ENCODE measurements at regions not wholly inside any gene's neighbourhood (a gene's known extent, or its start where the extent isn't known, plus 50 kb on each side); places are given as distances from the start of the nearest gene placed in this dataset.
"Not testable (repeated sequence)": the region's sequence is repeated elsewhere in the genome, so short reads cannot be mapped to it uniquely, and the experiment has no call there.

DNA sequence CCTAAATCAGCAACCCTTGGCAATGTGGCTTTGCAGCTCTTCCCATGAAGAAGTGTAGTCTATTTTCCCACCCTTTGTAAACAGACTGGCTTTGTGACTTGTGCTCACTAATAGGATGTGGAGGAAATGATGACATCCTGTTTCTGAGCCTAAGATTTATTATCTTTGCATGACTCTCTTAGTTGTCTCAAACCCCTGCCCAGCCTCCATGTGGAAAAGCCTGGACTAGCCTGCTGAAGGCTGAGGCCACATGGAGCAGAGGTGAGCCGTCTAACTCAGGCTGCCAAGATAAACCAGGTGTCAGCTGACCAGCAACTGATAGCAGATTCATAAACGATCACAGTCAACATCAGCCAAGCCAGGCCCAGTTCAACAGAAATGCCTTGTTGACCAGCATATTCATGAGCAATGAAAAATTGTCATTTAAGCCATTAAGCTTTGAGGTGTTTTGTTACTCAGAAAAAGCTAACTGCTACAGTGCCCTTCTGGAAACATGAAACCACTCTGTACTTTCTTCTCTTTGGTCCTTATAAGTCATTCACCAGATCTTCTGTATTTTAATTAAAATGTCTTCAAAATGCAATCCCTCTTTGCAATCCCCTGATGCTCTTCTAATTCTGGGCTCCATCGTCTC, 586.3 kb upstream of the ANKRD30A start:
- TF ChIP-seq, protein P1, sequence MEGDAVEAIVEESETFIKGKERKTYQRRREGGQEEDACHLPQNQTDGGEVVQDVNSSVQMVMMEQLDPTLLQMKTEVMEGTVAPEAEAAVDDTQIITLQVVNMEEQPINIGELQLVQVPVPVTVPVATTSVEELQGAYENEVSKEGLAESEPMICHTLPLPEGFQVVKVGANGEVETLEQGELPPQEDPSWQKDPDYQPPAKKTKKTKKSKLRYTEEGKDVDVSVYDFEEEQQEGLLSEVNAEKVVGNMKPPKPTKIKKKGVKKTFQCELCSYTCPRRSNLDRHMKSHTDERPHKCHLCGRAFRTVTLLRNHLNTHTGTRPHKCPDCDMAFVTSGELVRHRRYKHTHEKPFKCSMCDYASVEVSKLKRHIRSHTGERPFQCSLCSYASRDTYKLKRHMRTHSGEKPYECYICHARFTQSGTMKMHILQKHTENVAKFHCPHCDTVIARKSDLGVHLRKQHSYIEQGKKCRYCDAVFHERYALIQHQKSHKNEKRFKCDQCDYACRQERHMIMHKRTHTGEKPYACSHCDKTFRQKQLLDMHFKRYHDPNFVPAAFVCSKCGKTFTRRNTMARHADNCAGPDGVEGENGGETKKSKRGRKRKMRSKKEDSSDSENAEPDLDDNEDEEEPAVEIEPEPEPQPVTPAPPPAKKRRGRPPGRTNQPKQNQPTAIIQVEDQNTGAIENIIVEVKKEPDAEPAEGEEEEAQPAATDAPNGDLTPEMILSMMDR (IDR thresholded peaks at IDR 0.05; ENCODE audit: control insufficient read depth, insufficient read depth, low read depth, low read length, missing control alignments), result no peak
- DNase-seq (ENCODE audit: low read depth), result peak; percentile 18
- H3K4me3 ChIP-seq (ENCODE audit: control insufficient read depth, low read depth, low read length), result no peak overlapping the region

DNA sequence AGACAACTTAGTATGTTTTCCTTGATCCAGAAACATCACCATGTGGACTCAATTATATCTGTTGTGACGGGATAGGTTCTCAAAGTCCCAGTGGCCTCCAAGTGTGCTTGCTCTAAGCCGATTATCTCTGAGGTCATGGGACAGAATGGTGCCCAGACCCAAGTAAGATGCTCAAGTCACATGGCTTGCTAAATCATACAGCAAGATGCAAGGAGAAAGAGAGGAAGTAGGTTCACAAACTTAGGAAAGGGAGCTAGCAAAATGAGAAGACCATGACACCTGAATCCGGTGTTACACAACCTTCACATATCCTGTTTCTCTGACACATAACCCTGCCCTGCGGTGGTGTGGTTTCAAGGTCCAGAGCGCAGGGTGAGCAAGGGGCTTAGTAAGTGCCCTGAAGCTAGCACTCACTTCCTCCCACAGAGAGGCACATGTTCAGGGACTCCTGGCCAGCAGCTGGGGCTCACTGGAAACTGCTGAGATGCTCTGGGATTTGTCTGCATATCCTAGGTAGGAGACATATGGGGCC, 590.9 kb upstream of the ANKRD30A start:
- TF ChIP-seq, protein P1 (IDR thresholded peaks at IDR 0.05; ENCODE audit: control insufficient read depth, insufficient read depth, low read depth, low read length, missing control alignments), result no peak
- peak; percentile 81 for DNase-seq (ENCODE audit: low read depth)
- no peak overlapping the region for H3K4me3 ChIP-seq (ENCODE audit: control insufficient read depth, low read depth, low read length)

DNA sequence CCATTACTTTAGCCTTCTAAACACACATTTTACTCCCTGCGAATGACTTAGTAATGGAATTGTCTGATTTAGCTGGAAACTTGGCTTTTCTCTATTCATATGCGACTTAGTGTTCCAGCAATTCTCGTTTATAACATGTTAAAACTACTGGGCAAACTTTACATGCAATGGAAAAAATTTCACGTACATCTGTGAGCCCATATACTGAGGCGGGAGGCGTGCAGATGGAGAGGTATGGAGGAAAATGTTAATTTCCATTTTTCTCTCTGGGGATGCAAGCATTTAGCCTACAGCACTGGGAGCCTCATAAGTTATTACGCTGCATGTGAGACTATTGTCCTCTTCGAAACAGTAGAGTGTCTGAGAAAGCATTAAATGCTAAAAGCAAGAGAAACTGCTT, 591.5 kb upstream of the ANKRD30A start:
- TF ChIP-seq, protein P1 (IDR thresholded peaks at IDR 0.05; ENCODE audit: control insufficient read depth, insufficient read depth, low read depth, low read length, missing control alignments), result no peak
- no peak for DNase-seq (ENCODE audit: low read depth)
- H3K4me3 ChIP-seq (ENCODE audit: control insufficient read depth, low read depth, low read length), result no peak overlapping the region

DNA sequence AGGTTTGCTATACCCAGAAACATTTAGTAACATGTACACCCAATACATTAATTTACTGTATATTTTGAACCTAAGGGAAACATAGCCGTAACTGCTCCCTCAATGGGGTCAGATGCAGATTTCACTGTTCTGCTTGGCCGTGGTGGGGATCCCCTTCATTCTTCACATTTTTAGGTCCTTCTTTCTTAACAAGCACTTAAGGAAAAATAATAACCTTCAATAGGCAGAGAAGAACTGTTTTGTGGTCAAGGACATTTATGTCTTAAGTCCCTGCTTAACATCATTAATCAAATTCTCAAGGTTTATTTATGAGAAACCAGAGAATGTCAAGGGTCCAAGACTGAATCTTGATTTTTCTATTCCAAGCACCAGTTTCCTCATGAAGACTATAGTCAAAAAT, 592.1 kb upstream of the ANKRD30A start:
- H3K4me3 ChIP-seq (ENCODE audit: control insufficient read depth, low read depth, low read length), result no peak overlapping the region
- no peak for DNase-seq (ENCODE audit: low read depth)
- TF ChIP-seq, protein P1 (IDR thresholded peaks at IDR 0.05; ENCODE audit: control insufficient read depth, insufficient read depth, low read depth, low read length, missing control alignments), result no peak

DNA sequence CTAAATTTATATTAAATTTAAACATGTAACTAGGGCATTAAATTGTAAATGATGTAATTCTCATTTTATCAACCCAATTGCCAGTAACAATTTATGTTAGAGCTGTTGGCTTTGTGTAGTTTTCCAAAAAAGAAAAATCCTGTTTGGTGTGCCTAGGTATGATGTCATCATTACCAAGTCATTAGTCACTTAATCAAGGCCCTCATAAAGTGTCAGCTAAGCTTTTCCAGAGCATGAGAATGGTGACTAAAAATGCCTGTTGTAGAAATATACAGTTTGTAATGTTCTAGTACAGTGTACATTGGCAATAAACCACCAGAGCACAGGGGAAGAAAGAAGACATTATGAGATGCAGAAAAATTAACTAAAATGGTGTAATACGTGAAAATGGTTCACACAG, 593.8 kb upstream of the ANKRD30A start:
- TF ChIP-seq, protein P1 (IDR thresholded peaks at IDR 0.05; ENCODE audit: control insufficient read depth, insufficient read depth, low read depth, low read length, missing control alignments), result no peak
- peak; percentile 8 for DNase-seq (ENCODE audit: low read depth)
- H3K4me3 ChIP-seq (ENCODE audit: control insufficient read depth, low read depth, low read length), result no peak overlapping the region

DNA sequence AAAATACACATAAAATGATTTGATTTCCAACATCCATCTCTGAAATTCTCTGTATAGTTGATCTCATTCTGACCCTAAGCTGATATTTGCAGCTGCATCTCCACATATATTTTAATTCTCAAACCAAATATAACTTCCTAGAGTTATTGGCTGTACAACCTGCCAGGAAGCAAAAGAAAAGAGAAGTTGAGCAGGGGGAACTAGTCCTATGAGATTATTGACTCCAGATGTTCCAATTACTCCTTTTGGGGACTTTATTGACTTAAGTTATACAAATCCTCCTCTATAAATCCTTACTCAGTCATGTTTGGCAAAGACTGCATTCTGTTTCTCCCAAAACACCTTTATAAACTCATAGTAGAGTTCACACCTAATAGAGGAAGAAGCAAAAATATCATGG, 599.4 kb upstream of the ANKRD30A start:
- DNase-seq (ENCODE audit: low read depth), result no peak
- no peak overlapping the region for H3K4me3 ChIP-seq (ENCODE audit: control insufficient read depth, low read depth, low read length)
- TF ChIP-seq, protein P1 (IDR thresholded peaks at IDR 0.05; ENCODE audit: control insufficient read depth, insufficient read depth, low read depth, low read length, missing control alignments), result no peak

DNA sequence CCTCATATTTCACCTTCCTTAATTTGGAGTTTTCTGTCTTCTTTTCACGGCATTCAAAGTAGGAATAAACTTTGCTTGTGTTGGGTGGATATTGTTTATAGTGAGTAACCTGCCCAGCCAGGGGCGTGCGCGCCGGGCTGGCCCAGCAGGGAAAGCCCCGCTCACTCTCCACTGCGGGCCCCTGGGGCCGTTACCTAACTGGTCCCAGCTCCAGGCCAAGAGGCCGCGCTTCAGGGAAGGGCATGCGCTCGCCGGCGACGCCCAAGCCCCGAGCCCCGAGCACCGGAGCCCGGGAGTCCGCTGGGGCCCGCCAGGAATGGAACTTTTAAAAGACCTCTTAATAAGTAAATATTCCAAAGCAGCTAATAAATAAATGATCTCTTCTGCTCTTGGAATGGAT, 601.3 kb upstream of the ANKRD30A start:
- H3K4me3 ChIP-seq (ENCODE audit: control insufficient read depth, low read depth, low read length); DNase-seq (ENCODE audit: low read depth): not testable (repeated sequence)
